ENCODE measurements at regions not wholly inside any gene's neighbourhood (a gene's known extent, or its start where the extent isn't known, plus 50 kb on each side); places are given as distances from the start of the nearest gene placed in this dataset.

DNA sequence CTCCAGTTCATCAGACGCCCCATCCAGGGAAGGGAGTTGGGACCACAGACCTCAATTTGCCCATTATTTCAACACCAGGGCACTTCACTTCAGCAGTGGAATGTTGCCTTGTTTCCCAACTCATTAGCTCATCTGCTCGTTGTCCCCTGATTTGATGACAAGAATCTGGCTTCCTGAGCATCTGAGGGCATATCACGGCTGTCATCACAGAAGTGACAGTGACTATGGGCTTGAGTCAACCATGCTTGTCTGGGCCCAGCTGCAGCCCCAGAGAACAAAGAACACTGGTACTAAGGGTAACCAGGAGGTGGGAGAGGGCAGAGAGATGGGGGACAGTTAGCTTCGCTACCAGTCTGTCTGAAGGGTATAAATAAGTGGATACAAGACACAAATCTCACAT is 266.0 kb upstream of the SDK2 start:
- TF ChIP-seq, protein P1, sequence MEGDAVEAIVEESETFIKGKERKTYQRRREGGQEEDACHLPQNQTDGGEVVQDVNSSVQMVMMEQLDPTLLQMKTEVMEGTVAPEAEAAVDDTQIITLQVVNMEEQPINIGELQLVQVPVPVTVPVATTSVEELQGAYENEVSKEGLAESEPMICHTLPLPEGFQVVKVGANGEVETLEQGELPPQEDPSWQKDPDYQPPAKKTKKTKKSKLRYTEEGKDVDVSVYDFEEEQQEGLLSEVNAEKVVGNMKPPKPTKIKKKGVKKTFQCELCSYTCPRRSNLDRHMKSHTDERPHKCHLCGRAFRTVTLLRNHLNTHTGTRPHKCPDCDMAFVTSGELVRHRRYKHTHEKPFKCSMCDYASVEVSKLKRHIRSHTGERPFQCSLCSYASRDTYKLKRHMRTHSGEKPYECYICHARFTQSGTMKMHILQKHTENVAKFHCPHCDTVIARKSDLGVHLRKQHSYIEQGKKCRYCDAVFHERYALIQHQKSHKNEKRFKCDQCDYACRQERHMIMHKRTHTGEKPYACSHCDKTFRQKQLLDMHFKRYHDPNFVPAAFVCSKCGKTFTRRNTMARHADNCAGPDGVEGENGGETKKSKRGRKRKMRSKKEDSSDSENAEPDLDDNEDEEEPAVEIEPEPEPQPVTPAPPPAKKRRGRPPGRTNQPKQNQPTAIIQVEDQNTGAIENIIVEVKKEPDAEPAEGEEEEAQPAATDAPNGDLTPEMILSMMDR (IDR thresholded peaks at IDR 0.05; ENCODE audit: low read depth, low read length), result no peak
- TF ChIP-seq EZH2phosphoT487 (IDR thresholded peaks at IDR 0.05; ENCODE audit: low read depth), result no peak

All from OCI-LY3 (cell line).